ENCODE measurements at regions not wholly inside any gene's neighbourhood (a gene's known extent, or its start where the extent isn't known, plus 50 kb on each side); places are given as distances from the start of the nearest gene placed in this dataset.
"Not testable (repeated sequence)": the region's sequence is repeated elsewhere in the genome, so short reads cannot be mapped to it uniquely, and the experiment has no call there.

- DNase-seq (ENCODE audit: low spot score), result no peak
These were observed 133.3 kb upstream of the F3 start for GRCh38 chr1:94674876-94675275.

- DNase-seq (ENCODE audit: low spot score), result peak; percentile 44
These were observed 131.4 kb upstream of the F3 start for GRCh38 chr1:94672934-94673333.

- no peak for DNase-seq (ENCODE audit: low spot score)
These were observed 130.4 kb upstream of the F3 start for GRCh38 chr1:94672001-94672400.

GRCh38 chr1:94670273-94670672 is 128.7 kb upstream of the F3 start:
- DNase-seq (ENCODE audit: low spot score), result no peak

GRCh38 chr1:94669198-94669597 is 127.6 kb upstream of the F3 start:
- DNase-seq (ENCODE audit: low spot score), result no peak

- DNase-seq (ENCODE audit: low spot score), result no peak
These were observed 127.0 kb upstream of the F3 start for GRCh38 chr1:94668528-94668927.

- no peak for DNase-seq (ENCODE audit: low spot score)
These were observed 126.3 kb upstream of the F3 start for GRCh38 chr1:94667818-94668217.

- no peak for DNase-seq (ENCODE audit: low spot score)
These were observed 125.2 kb upstream of the F3 start for GRCh38 chr1:94666797-94667196.

GRCh38 chr1:94661431-94661932 is 119.9 kb upstream of the F3 start:
- peak; percentile 45 for DNase-seq (ENCODE audit: low spot score)

- DNase-seq (ENCODE audit: low spot score), result no peak
These were observed 119.4 kb upstream of the F3 start for GRCh38 chr1:94660994-94661393.

GRCh38 chr1:94660258-94660657 is 118.7 kb upstream of the F3 start:
- no peak for DNase-seq (ENCODE audit: low spot score)

- DNase-seq (ENCODE audit: low spot score), result not testable (repeated sequence)
These were observed 117.6 kb upstream of the F3 start for GRCh38 chr1:94659202-94659601.

GRCh38 chr1:94658221-94658620 is 116.7 kb upstream of the F3 start:
- peak; percentile 83 for DNase-seq (ENCODE audit: low spot score)

- DNase-seq (ENCODE audit: low spot score), result not testable (repeated sequence)
These were observed 116.2 kb upstream of the F3 start for GRCh38 chr1:94657776-94658175.

GRCh38 chr1:94656967-94657366 is 115.4 kb upstream of the F3 start:
- no peak for DNase-seq (ENCODE audit: low spot score)

- no peak for DNase-seq (ENCODE audit: low spot score)
These were observed 113.4 kb upstream of the F3 start for GRCh38 chr1:94654919-94655318.

GRCh38 chr1:94654459-94654858 is 112.9 kb upstream of the F3 start:
- DNase-seq (ENCODE audit: low spot score), result no peak

- peak; percentile 44 for DNase-seq (ENCODE audit: low spot score)
These were observed 112.5 kb upstream of the F3 start for GRCh38 chr1:94654031-94654430.

GRCh38 chr1:94653454-94653853 is 111.9 kb upstream of the F3 start:
- no peak for DNase-seq (ENCODE audit: low spot score)

- DNase-seq (ENCODE audit: low spot score), result no peak
These were observed 109.5 kb upstream of the F3 start for GRCh38 chr1:94651076-94651475.

GRCh38 chr1:94650301-94650700 is 108.7 kb upstream of the F3 start:
- DNase-seq (ENCODE audit: low spot score), result no peak

GRCh38 chr1:94648225-94649007 is 106.9 kb upstream of the F3 start:
- DNase-seq (ENCODE audit: low spot score), result peak; percentile 93

- no peak for DNase-seq (ENCODE audit: low spot score)
These were observed 105.4 kb upstream of the F3 start for GRCh38 chr1:94646786-94647555.

All from umbilical cord (tissue), 1 donor.